ENCODE measurements at regions not wholly inside any gene's neighbourhood (a gene's known extent, or its start where the extent isn't known, plus 50 kb on each side); places are given as distances from the start of the nearest gene placed in this dataset.

- DNase-seq (ENCODE audit: low read depth in 3 of 3) = no peak
Observed at GRCh38 chr15:95814908-95815307, 515.6 kb upstream of the NR2F2 start.

GRCh38 chr15:95816591-95816990, 513.9 kb upstream of the NR2F2 start:
- no peak for DNase-seq (ENCODE audit: low read depth in 3 of 3)

GRCh38 chr15:95822961-95823360, 507.5 kb upstream of the NR2F2 start:
- DNase-seq (ENCODE audit: low read depth in 3 of 3) = no peak

GRCh38 chr15:95825208-95825607, 505.3 kb upstream of the NR2F2 start:
- no peak for DNase-seq (ENCODE audit: low read depth in 3 of 3)

- no peak for DNase-seq (ENCODE audit: low read depth in 3 of 3)
Observed at GRCh38 chr15:95825671-95826411, 504.7 kb upstream of the NR2F2 start.

- no peak for DNase-seq (ENCODE audit: low read depth in 3 of 3)
Observed at GRCh38 chr15:95826412-95827195, 503.9 kb upstream of the NR2F2 start.

- no peak for DNase-seq (ENCODE audit: low read depth in 3 of 3)
Observed at GRCh38 chr15:95829062-95829461, 501.4 kb upstream of the NR2F2 start.

- no peak for DNase-seq (ENCODE audit: low read depth in 3 of 3)
Observed at GRCh38 chr15:95830281-95830680, 500.2 kb upstream of the NR2F2 start.

- DNase-seq (ENCODE audit: low read depth in 3 of 3) = no peak
Observed at GRCh38 chr15:95832668-95833067, 497.8 kb upstream of the NR2F2 start.

- no peak for DNase-seq (ENCODE audit: low read depth in 3 of 3)
Observed at GRCh38 chr15:95834028-95834804, 496.3 kb upstream of the NR2F2 start.

- no peak for DNase-seq (ENCODE audit: low read depth in 3 of 3)
Observed at GRCh38 chr15:95836536-95836935, 494.0 kb upstream of the NR2F2 start.

GRCh38 chr15:95837341-95838004, 493.0 kb upstream of the NR2F2 start:
- DNase-seq (ENCODE audit: low read depth in 3 of 3) = no peak

GRCh38 chr15:95839367-95839782, 491.1 kb upstream of the NR2F2 start:
- DNase-seq (ENCODE audit: low read depth in 3 of 3) = no peak

- DNase-seq (ENCODE audit: low read depth in 3 of 3) = no peak
Observed at GRCh38 chr15:95840004-95840403, 490.5 kb upstream of the NR2F2 start.

GRCh38 chr15:95840855-95841254, 489.6 kb upstream of the NR2F2 start:
- DNase-seq (ENCODE audit: low read depth in 3 of 3) = no peak

GRCh38 chr15:95842576-95842975, 487.9 kb upstream of the NR2F2 start:
- DNase-seq (ENCODE audit: low read depth in 3 of 3) = no peak

GRCh38 chr15:95843241-95843910, 487.1 kb upstream of the NR2F2 start:
- no peak for DNase-seq (ENCODE audit: low read depth in 3 of 3)

GRCh38 chr15:95845862-95846515, 484.5 kb upstream of the NR2F2 start:
- DNase-seq (ENCODE audit: low read depth in 3 of 3) = no peak

- DNase-seq (ENCODE audit: low read depth in 3 of 3) = no peak
Observed at GRCh38 chr15:95848126-95848525, 482.4 kb upstream of the NR2F2 start.

GRCh38 chr15:95850837-95851236, 479.7 kb upstream of the NR2F2 start:
- no peak for DNase-seq (ENCODE audit: low read depth in 3 of 3)

GRCh38 chr15:95853350-95853749, 477.1 kb upstream of the NR2F2 start:
- DNase-seq (ENCODE audit: low read depth in 3 of 3) = no peak
